ENCODE measurements at regions not wholly inside any gene's neighbourhood (a gene's known extent, or its start where the extent isn't known, plus 50 kb on each side); places are given as distances from the start of the nearest gene placed in this dataset.
"Not testable (repeated sequence)": the region's sequence is repeated elsewhere in the genome, so short reads cannot be mapped to it uniquely, and the experiment has no call there.

DNA sequence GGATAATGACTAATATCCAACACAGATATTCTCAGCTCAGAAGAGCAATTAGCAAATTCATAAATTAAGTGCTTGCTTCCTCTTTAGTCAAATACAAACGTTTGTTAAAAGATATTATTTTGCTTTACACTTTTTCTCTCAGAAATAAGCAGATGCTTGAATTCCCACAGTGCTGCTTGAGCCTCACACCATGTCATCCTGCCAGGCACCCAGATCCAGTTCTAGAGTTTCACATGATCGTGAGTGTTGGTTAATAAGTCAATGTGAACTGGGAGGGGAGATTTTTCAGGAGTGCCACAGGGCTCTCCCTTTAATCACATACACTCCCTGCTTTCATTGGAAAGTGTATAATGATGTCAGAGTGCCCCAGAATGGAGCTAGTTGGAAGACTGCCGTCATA, 352.0 kb downstream of the OR4F29 start:
- not testable (repeated sequence) for DNase-seq

DNA sequence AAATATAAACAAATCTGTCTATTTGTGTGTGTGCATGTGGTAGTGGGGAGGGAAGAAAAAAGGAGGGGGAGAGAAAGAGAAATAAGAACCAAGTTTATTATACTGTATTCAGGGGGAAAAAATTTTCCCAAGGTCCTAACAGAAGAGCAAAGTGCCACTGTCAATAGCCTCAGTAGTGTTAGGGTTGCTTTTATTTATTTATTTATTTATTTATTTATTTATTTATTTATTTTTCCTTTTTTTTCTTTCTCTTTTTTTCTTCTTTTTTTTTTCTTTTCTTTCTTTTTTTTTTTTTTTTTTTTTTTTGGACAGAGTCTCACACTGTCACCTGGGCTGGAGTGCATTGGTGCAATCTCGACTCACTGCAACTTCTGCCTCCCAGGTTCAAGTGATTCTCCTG, 352.7 kb downstream of the OR4F29 start:
- not testable (repeated sequence) for DNase-seq

DNA sequence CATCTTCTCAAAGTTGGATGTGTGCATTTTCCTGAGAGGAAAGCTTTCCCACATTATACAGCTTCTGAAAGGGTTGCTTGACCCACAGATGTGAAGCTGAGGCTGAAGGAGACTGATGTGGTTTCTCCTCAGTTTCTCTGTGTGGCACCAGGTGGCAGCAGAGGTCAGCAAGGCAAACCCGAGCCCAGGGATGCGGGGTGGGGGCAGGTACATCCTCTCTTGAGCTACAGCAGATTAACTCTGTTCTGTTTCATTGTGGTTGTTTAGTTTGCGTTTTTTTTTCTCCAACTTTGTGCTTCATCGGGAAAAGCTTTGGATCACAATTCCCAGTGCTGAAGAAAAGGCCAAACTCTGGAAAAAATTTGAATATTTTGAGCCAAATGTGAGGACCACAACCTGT, 360.2 kb downstream of the OR4F29 start:
- DNase-seq: not testable (repeated sequence)

DNA sequence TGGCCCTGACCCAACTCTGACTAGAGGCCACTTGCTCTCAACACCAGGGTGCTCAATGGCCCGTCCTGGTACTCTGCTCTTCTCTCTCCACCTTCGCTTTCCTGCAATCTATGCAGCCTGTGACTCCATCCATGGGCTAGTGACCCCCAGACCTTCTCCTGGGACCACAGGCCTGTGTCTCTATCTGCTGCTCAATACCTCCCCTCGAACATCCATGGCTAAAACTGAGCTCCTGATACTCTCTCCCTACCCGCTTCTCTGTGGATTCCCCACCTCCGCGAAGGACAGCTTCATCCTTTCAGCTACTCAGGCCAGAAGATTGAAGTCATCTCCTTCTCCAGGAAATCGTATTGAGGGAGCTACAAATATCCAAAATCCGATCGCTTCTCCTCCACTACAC, 363.4 kb downstream of the OR4F29 start:
- DNase-seq: not testable (repeated sequence)

DNA sequence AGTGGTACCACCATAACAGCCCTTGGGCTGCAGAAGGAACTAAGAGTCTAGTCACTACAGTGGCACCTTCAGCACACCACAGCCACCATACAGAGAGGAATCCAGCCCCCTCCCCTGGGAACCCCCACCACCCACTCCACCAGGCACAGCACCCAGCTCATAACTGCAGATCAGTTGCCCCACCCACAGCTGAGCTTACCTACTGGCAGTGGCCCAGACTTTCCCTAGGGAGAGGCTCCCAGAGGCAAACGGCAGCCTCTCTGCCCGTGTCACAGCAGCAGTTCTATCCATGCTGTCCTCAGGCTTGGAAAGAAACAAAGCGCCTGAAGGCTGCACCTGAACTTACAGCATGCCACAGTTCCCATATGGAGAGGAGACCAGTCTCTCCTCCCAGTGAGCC, 372.3 kb downstream of the OR4F29 start:
- not testable (repeated sequence) for DNase-seq

- not testable (repeated sequence) for DNase-seq
Observed at GRCh38 chr1:65119-65518, 386.4 kb downstream of the OR4F29 start, which contains the start of gene OR4F5. Gene OR4F5 (plus strand): TSS chr1:65419.

DNA sequence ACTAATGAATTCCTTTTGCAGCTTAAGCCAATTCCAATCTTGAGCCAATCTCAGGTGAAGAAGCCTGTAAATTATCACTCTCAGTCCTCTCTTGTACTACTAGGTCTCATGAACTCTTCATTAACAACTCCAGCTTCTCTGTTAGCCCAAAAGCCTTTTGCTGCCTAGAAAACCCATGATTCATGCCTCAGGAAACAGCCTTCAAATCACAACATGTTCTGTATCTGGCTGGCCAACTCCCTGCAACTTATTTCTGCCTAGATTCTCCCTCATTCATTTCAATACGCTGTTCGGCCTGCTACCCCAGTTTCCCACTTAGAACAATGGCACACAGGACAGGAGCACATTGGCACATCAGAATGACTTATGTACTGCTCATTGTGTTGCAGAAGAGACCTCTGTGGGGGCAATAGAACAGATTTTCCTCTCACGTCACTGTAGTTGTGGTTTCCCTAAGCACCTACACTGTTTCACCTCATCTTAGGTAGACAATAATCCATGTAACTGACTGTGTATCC, 395.4 kb downstream of the OR4F29 start:
- DNase-seq: not testable (repeated sequence)

- DNase-seq: not testable (repeated sequence)
Observed at GRCh38 chr1:53182-53581, 398.3 kb downstream of the OR4F29 start.

- DNase-seq: not testable (repeated sequence)
Observed at GRCh38 chr1:41965-42466, 409.5 kb downstream of the OR4F29 start.

GRCh38 chr1:41197-41596, 410.3 kb downstream of the OR4F29 start:
- DNase-seq: not testable (repeated sequence)

DNA sequence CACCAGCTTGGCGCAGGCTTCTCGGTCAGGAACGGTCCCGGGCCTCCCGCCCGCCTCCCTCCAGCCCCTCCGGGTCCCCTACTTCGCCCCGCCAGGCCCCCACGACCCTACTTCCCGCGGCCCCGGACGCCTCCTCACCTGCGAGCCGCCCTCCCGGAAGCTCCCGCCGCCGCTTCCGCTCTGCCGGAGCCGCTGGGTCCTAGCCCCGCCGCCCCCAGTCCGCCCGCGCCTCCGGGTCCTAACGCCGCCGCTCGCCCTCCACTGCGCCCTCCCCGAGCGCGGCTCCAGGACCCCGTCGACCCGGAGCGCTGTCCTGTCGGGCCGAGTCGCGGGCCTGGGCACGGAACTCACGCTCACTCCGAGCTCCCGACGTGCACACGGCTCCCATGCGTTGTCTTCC, 422.3 kb downstream of the OR4F29 start:
- not testable (repeated sequence) for DNase-seq

DNA sequence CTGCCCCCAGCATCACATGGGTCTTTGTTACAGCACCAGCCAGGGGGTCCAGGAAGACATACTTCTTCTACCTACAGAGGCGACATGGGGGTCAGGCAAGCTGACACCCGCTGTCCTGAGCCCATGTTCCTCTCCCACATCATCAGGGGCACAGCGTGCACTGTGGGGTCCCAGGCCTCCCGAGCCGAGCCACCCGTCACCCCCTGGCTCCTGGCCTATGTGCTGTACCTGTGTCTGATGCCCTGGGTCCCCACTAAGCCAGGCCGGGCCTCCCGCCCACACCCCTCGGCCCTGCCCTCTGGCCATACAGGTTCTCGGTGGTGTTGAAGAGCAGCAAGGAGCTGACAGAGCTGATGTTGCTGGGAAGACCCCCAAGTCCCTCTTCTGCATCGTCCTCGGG, 434.2 kb downstream of the OR4F29 start:
- DNase-seq: not testable (repeated sequence)

DNA sequence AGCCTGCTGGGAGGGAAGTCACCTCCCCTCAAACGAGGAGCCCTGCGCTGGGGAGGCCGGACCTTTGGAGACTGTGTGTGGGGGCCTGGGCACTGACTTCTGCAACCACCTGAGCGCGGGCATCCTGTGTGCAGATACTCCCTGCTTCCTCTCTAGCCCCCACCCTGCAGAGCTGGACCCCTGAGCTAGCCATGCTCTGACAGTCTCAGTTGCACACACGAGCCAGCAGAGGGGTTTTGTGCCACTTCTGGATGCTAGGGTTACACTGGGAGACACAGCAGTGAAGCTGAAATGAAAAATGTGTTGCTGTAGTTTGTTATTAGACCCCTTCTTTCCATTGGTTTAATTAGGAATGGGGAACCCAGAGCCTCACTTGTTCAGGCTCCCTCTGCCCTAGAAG, 435.5 kb downstream of the OR4F29 start:
- DNase-seq: not testable (repeated sequence)

DNA sequence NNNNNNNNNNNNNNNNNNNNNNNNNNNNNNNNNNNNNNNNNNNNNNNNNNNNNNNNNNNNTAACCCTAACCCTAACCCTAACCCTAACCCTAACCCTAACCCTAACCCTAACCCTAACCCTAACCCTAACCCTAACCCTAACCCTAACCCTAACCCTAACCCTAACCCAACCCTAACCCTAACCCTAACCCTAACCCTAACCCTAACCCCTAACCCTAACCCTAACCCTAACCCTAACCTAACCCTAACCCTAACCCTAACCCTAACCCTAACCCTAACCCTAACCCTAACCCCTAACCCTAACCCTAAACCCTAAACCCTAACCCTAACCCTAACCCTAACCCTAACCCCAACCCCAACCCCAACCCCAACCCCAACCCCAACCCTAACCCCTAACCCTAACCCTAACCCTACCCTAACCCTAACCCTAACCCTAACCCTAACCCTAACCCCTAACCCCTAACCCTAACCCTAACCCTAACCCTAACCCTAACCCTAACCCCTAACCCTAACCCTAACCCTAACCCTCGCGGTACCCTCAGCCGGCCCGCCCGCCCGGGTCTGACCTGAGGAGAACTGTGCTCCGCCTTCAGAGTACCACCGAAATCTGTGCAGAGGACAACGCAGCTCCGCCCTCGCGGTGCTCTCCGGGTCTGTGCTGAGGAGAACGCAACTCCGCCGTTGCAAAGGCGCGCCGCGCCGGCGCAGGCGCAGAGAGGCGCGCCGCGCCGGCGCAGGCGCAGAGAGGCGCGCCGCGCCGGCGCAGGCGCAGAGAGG, 441.3 kb downstream of the OR4F29 start:
- DNase-seq: not testable (repeated sequence)

Data from hematopoietic multipotent progenitor cell treated with erythropoietin and hydrocortisone succinate and interleukin-3 and kit ligand, for 6 days (in vitro differentiated cells).